PC-3 (cell line): ENCODE measurements at regions not wholly inside any gene's neighbourhood (a gene's known extent, or its start where the extent isn't known, plus 50 kb on each side); places are given as distances from the start of the nearest gene placed in this dataset.

Experiments used
- ATAC-seq: fragments of 200-7000 bp; cut with Tn5 transposase; 2 replicates; pipeline ENCODE4 v1.9.1; 2020; ENCODE audit warnings: mild to moderate bottlenecking, moderate library complexity
- BruUV-seq: library from RNA; stranded (reverse); fragments of 400-500 nt; replicated peaks from 2 replicates; lab custom pipeline; 2021; lab: Mats Ljungman, UMichigan
- CTCF ChIA-PET: fragments of 300-600 bp; sonication (Branson Sonifier 250); formaldehyde crosslinking; loops from one replicate; lab custom pipeline; 2022; ENCODE audit warnings: antibody characterized with exemption; lab: Charles Lee
- POLR2A ChIA-PET: fragments of 300-600 bp; sonication (Branson Sonifier 250); formaldehyde crosslinking; loops from one replicate; lab custom pipeline; 2022; ENCODE audit warnings: antibody characterized with exemption; ENCODE audit not compliant: unreplicated experiment; lab: Charles Lee
- DNase-seq: peaks from one replicate; pipeline ENCODE4 v3.0.0-alpha.2; 2015
- H2AFZ ChIP-seq: fragments of 300-600 bp; sonication (generic); 2 replicates; pipeline ENCODE4 v1.6.0; 2016; ENCODE audit warnings: antibody characterized with exemption, low read length
- H3F3A ChIP-seq: fragments of 300-600 bp; sonication (generic); one replicate; pipeline ENCODE4 v1.6.0; 2017; ENCODE audit warnings: antibody characterized with exemption, low read length, control low read depth, mild to moderate bottlenecking; ENCODE audit not compliant: unreplicated experiment
- H3K27ac ChIP-seq: fragments of 300-600 bp; sonication (generic); 2 replicates; pipeline ENCODE4 v1.5.1; 2016; ENCODE audit warnings: mild to moderate bottlenecking, low read length
- H3K27me3 ChIP-seq: fragments of 300-600 bp; sonication (generic); 2 replicates; pipeline ENCODE4 v1.6.1; 2016; ENCODE audit warnings: low read length, mixed read lengths
- H3K36me3 ChIP-seq: fragments of 300-600 bp; sonication (generic); 2 replicates; pipeline ENCODE4 v1.6.1; 2016; ENCODE audit warnings: low read depth, mixed run types, low read length, mixed read lengths
- H3K4me1 ChIP-seq: fragments of 300-600 bp; sonication (generic); 2 replicates; pipeline ENCODE4 v1.5.1; 2016; ENCODE audit warnings: low read length; ENCODE audit not compliant: insufficient read depth
- H3K4me2 ChIP-seq: fragments of 300-600 bp; sonication (generic); 2 replicates; pipeline ENCODE4 v1.6.0; 2016; ENCODE audit warnings: low read length
- H3K4me3 ChIP-seq: fragments of 300-600 bp; sonication (generic); 2 replicates; pipeline ENCODE4 v1.5.1; 2016; ENCODE audit warnings: mild to moderate bottlenecking, low read length, mixed read lengths
- H3K79me2 ChIP-seq: fragments of 300-600 bp; sonication (generic); 2 replicates; pipeline ENCODE4 v1.6.1; 2017; ENCODE audit warnings: low read length, mixed read lengths
- H3K9ac ChIP-seq: fragments of 300-600 bp; sonication (generic); 2 replicates; pipeline ENCODE4 v1.6.0; 2016; ENCODE audit warnings: mild to moderate bottlenecking, low read length
- H3K9me2 ChIP-seq: fragments of 300-600 bp; sonication (generic); replicated peaks from 2 replicates; pipeline ENCODE4 v1.6.1; 2016; ENCODE audit warnings: mixed run types, low read length, mixed read lengths
- H3K9me3 ChIP-seq: fragments of 300-600 bp; sonication (generic); 2 replicates; pipeline ENCODE4 v1.6.1; 2016; ENCODE audit warnings: low read length, mixed read lengths
- H4K20me1 ChIP-seq: fragments of 300-600 bp; sonication (generic); 2 replicates; pipeline ENCODE4 v1.6.1; 2016; ENCODE audit warnings: low read length, mixed read lengths
- EZH2 ChIP-seq: fragments of 300-600 bp; sonication (generic); IDR thresholded peaks from one replicate; pipeline ENCODE4 v1.6.1; 2017; ENCODE audit warnings: antibody characterized with exemption, mild to moderate bottlenecking, low read length; ENCODE audit not compliant: unreplicated experiment
- EZH2phosphoT487 ChIP-seq: fragments of 300-600 bp; sonication (generic); IDR thresholded peaks from 2 replicates; pipeline ENCODE4 v1.6.1; 2018; ENCODE audit warnings: mild to moderate bottlenecking, antibody characterized with exemption, low read length, borderline replicate concordance
- intact Hi-C: fragments of 100-400 bp; cut with micrococcal nuclease; formaldehyde crosslinking; loops from 2 replicates; pipeline ENCODE4 v1.9.0; 2023
- TF ChIP-seq, protein P1 (sequence below): fragments of 300-600 bp; sonication (generic); conservative IDR thresholded peaks from 2 replicates; pipeline ENCODE4 v1.5.1; 2017; ENCODE audit warnings: antibody characterized with exemption, low read depth, mild to moderate bottlenecking, low read length

GRCh38 chr11:39425226-39425625 is 2034.2 kb downstream of the LRRC4C start:
- Histone ChIP-seq H3F3A (no peaks in the 10 kb centered on the region), H3K27ac (no peak overlapping the region), H4K20me1 (no peaks in the 10 kb centered on the region), H3K4me3 (no peak overlapping the region), H3K9ac (no peak overlapping the region), H3K9me2 (no peaks in the 10 kb centered on the region), H3K4me1 (no peaks in the 10 kb centered on the region), H3K4me2 (no peak overlapping the region), H2AFZ (no peak overlapping the region), H3K9me3 (no peaks in the 10 kb centered on the region), H3K79me2 (no peaks in the 10 kb centered on the region), H3K36me3 (no peaks in the 10 kb centered on the region), H3K27me3 (no peaks in the 10 kb centered on the region)
- POLR2A ChIA-PET: no interaction called here
- ATAC-seq: no peak
- intact Hi-C loops: no loop called here
- CTCF ChIA-PET: no interaction called here
- TF ChIP-seq, protein P1, sequence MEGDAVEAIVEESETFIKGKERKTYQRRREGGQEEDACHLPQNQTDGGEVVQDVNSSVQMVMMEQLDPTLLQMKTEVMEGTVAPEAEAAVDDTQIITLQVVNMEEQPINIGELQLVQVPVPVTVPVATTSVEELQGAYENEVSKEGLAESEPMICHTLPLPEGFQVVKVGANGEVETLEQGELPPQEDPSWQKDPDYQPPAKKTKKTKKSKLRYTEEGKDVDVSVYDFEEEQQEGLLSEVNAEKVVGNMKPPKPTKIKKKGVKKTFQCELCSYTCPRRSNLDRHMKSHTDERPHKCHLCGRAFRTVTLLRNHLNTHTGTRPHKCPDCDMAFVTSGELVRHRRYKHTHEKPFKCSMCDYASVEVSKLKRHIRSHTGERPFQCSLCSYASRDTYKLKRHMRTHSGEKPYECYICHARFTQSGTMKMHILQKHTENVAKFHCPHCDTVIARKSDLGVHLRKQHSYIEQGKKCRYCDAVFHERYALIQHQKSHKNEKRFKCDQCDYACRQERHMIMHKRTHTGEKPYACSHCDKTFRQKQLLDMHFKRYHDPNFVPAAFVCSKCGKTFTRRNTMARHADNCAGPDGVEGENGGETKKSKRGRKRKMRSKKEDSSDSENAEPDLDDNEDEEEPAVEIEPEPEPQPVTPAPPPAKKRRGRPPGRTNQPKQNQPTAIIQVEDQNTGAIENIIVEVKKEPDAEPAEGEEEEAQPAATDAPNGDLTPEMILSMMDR: no peak
- no peak for TF ChIP-seq EZH2phosphoT487
- no peak for TF ChIP-seq EZH2
- BruUV-seq: no TSS peak
- DNase-seq: no peak

DNA sequence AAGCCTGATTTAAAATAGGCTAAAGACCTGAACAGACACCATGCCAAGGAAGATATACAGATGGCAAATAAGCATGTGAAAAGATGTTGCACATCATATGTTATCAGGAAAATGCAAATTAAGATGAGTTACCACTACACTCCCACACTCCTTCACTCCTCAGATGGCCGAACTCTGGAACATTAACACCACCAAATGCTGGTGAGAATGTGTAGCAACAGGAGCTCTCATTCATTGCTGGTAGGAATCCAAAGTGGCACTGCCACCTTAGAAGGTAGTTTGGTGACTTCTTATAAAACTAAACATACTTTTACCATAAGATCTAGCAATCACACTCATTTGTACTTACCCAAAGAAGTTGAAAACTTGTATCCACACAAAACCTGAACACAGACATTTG is 2047.3 kb downstream of the LRRC4C start:
- Histone ChIP-seq H3K4me3 (no peak overlapping the region), H3F3A (no peaks in the 10 kb centered on the region), H3K9me2 (no peaks in the 10 kb centered on the region), H3K36me3 (no peaks in the 10 kb centered on the region), H3K9ac (no peak overlapping the region), H3K4me2 (no peak overlapping the region), H4K20me1 (no peaks in the 10 kb centered on the region), H3K9me3 (no peaks in the 10 kb centered on the region), H2AFZ (no peak overlapping the region), H3K79me2 (no peaks in the 10 kb centered on the region), H3K27ac (no peak overlapping the region), H3K27me3 (peaks cover 4% of the 10 kb centered on the region; the same call in 1 of the 2 replicates), H3K4me1 (no peaks in the 10 kb centered on the region)
- ChIA-PET POLR2A (no interaction called here), CTCF (no interaction called here)
- TF ChIP-seq EZH2 (no peak), EZH2phosphoT487 (no peak)
- TF ChIP-seq, protein P1: no peak
- intact Hi-C loops: no loop called here
- DNase-seq (no peak), ATAC-seq (no peak)
- no TSS peak for BruUV-seq

- H3K9me2 ChIP-seq: no peaks in the 10 kb centered on the region
- H3K9me3 ChIP-seq: 0 out of 2 replicates have a peak, but pooled peaks cover 5% of the 10 kb centered on the region
- CTCF ChIA-PET: no interaction called here
- H3K79me2 ChIP-seq: no peaks in the 10 kb centered on the region
- no peaks in the 10 kb centered on the region; the same call in 1 of the 2 replicates for H3K36me3 ChIP-seq
- no peak overlapping the region for H2AFZ ChIP-seq
- no peaks in the 10 kb centered on the region for H3K4me1 ChIP-seq
- TF ChIP-seq EZH2phosphoT487 (no peak), EZH2 (no peak)
- TF ChIP-seq, protein P1: no peak
- H4K20me1 ChIP-seq: no peaks in the 10 kb centered on the region
- no peak overlapping the region for H3K9ac ChIP-seq
- no peak for ATAC-seq
- intact Hi-C loops: no loop called here
- no TSS peak for BruUV-seq
- no peak overlapping the region for H3K4me2 ChIP-seq
- POLR2A ChIA-PET: no interaction called here
- DNase-seq: no peak
- H3K4me3 ChIP-seq: no peak overlapping the region
- H3F3A ChIP-seq: no peaks in the 10 kb centered on the region
- H3K27ac ChIP-seq: no peak overlapping the region
- H3K27me3 ChIP-seq: no peaks in the 10 kb centered on the region
Measured at GRCh38 chr11:39385911-39386310, 2073.5 kb downstream of the LRRC4C start.
